Fibroblast of lung (primary cell): ENCODE measurements at regions not wholly inside any gene's neighbourhood (a gene's known extent, or its start where the extent isn't known, plus 50 kb on each side); places are given as distances from the start of the nearest gene placed in this dataset.

Experiments
- DNase-seq, 2 donors: peaks; one replicate each; pipeline versions ENCODE4 v3.0.0 to v3.0.0-alpha.2; 2010; ENCODE audit warnings: low read depth in 2 of 2
- H2AFZ ChIP-seq: 2 replicates; pipeline ENCODE4 v1.5.1; 2012; ENCODE audit warnings: low read length, control low read depth, inconsistent platforms
- H3K27ac ChIP-seq: 2 replicates; pipeline ENCODE4 v1.5.1; 2011; ENCODE audit warnings: low read length, control low read depth; ENCODE audit not compliant: insufficient read depth
- H3K27me3 ChIP-seq: 2 replicates; pipeline ENCODE4 v1.5.1; 2011; ENCODE audit warnings: mild to moderate bottlenecking, low read length; ENCODE audit not compliant: control insufficient read depth, insufficient read depth
- H3K36me3 ChIP-seq: 2 replicates; pipeline ENCODE4 v1.5.1; 2011; ENCODE audit warnings: low read length; ENCODE audit not compliant: control insufficient read depth, insufficient read depth
- H3K4me1 ChIP-seq: 2 replicates; pipeline ENCODE4 v1.5.1; 2011; ENCODE audit warnings: low read length; ENCODE audit not compliant: control insufficient read depth, insufficient read depth; ENCODE audit errors: extremely low read depth
- H3K4me2 ChIP-seq: 2 replicates; pipeline ENCODE4 v1.5.1; 2011; ENCODE audit warnings: low read length, control low read depth; ENCODE audit not compliant: insufficient read depth; ENCODE audit errors: extremely low read depth
- H3K4me3 ChIP-seq, 4 experiments: fragments of 200-600 bp in 1 of 4; sonication (generic) in 1 of 4; replicated peaks in 1 of 4; 2 replicates each; pipeline ENCODE4 v1.5.1; 2011 to 2016; ENCODE audit warnings: low read length in 4 of 4, low read depth in 3 of 4, mild to moderate bottlenecking in 3 of 4, control low read depth in 2 of 4, inconsistent platforms in 1 of 4, mixed read lengths in 1 of 4; ENCODE audit not compliant: insufficient read depth in 1 of 4; ENCODE audit errors: control extremely low read depth in 1 of 4
- H3K79me2 ChIP-seq: 2 replicates; pipeline ENCODE4 v1.5.1; 2012; ENCODE audit warnings: mild to moderate bottlenecking, low read length, inconsistent platforms; ENCODE audit not compliant: control insufficient read depth, insufficient read depth
- H3K9ac ChIP-seq: 2 replicates; pipeline ENCODE4 v1.5.1; 2011; ENCODE audit warnings: mild to moderate bottlenecking, low read length, control low read depth; ENCODE audit not compliant: insufficient read depth
- H3K9me3 ChIP-seq: 2 replicates; pipeline ENCODE4 v1.5.1; 2012; ENCODE audit warnings: low read depth, low read length; ENCODE audit not compliant: control insufficient read depth, insufficient read depth
- H4K20me1 ChIP-seq: 2 replicates; pipeline ENCODE4 v1.5.1; 2011; ENCODE audit warnings: low read length; ENCODE audit not compliant: control insufficient read depth, insufficient read depth; ENCODE audit errors: extremely low read depth
- CTCF ChIP-seq, 2 donors: IDR thresholded peaks in 1 of 2; conservative IDR thresholded peaks in 1 of 2; 1 replicate in 1 of 2; 2 replicates in 1 of 2; pipeline ENCODE4 v1.5.1; 2011 to 2012; ENCODE audit warnings: low read length in 2 of 2, control low read depth in 1 of 2, inconsistent platforms in 1 of 2, low read depth in 1 of 2, mild to moderate bottlenecking in 1 of 2
- EZH2 ChIP-seq: IDR thresholded peaks from 2 replicates; pipeline ENCODE4 v1.5.1; 2012; ENCODE audit warnings: low read length, control low read depth, mild to moderate bottlenecking; ENCODE audit errors: missing control alignments

GRCh38 chr4:60868232-60868960 lies 331.7 kb upstream of the ADGRL3 start:
- no peak overlapping the region for H3K4me2 ChIP-seq
- no peak overlapping the region for H3K4me3 ChIP-seq
- H2AFZ ChIP-seq, result no peak overlapping the region
- H3K4me1 ChIP-seq, result no peaks in the 10 kb centered on the region
- H3K9ac ChIP-seq, result no peak overlapping the region
- TF ChIP-seq EZH2, result no peak
- TF ChIP-seq CTCF (conservative IDR thresholded peaks at IDR 0.05 in 1 of 2, IDR thresholded peaks at IDR 0.05 in 1 of 2; ENCODE audit: low read depth in 1 of 2, low read length in 2 of 2), result no peak
- no peaks in the 10 kb centered on the region for H3K27me3 ChIP-seq
- DNase-seq, result no peak
- no peak overlapping the region for H3K27ac ChIP-seq
- no peaks in the 10 kb centered on the region for H3K79me2 ChIP-seq
- no peaks in the 10 kb centered on the region for H4K20me1 ChIP-seq
- no peaks in the 10 kb centered on the region for H3K36me3 ChIP-seq
- H3K9me3 ChIP-seq, result no peaks in the 10 kb centered on the region

- Histone ChIP-seq H3K79me2 (no peaks in the 10 kb centered on the region), H4K20me1 (no peaks in the 10 kb centered on the region), H2AFZ (no peak overlapping the region), H3K4me2 (no peak overlapping the region), H3K4me1 (no peaks in the 10 kb centered on the region), H3K9ac (no peak overlapping the region), H3K36me3 (no peaks in the 10 kb centered on the region), H3K9me3 (no peaks in the 10 kb centered on the region), H3K4me3 (no peak overlapping the region), H3K27me3 (no peaks in the 10 kb centered on the region), H3K27ac (no peak overlapping the region)
- DNase-seq, result no peak
- TF ChIP-seq CTCF (conservative IDR thresholded peaks at IDR 0.05 in 1 of 2, IDR thresholded peaks at IDR 0.05 in 1 of 2; ENCODE audit: low read depth in 1 of 2, low read length in 2 of 2) (no peak), EZH2 (no peak)
These were observed 320.9 kb upstream of the ADGRL3 start for GRCh38 chr4:60879135-60879701.

- Histone ChIP-seq H3K79me2 (no peaks in the 10 kb centered on the region), H3K9ac (no peak overlapping the region), H4K20me1 (no peaks in the 10 kb centered on the region), H3K4me2 (no peak overlapping the region), H3K4me1 (no peaks in the 10 kb centered on the region), H3K27me3 (no peaks in the 10 kb centered on the region), H3K27ac (no peak overlapping the region), H2AFZ (no peak overlapping the region), H3K4me3 (no peak overlapping the region), H3K9me3 (no peaks in the 10 kb centered on the region), H3K36me3 (no peaks in the 10 kb centered on the region)
- peak in 1 of 2 donors; percentile 21 for DNase-seq
- TF ChIP-seq CTCF (conservative IDR thresholded peaks at IDR 0.05 in 1 of 2, IDR thresholded peaks at IDR 0.05 in 1 of 2; ENCODE audit: low read depth in 1 of 2, low read length in 2 of 2) (no peak), EZH2 (no peak)
These were observed 315.5 kb upstream of the ADGRL3 start for GRCh38 chr4:60884587-60884986.
